ENCODE measurements at regions not wholly inside any gene's neighbourhood (a gene's known extent, or its start where the extent isn't known, plus 50 kb on each side); places are given as distances from the start of the nearest gene placed in this dataset.
A peak's percentile ranks its signal among the peaks of the same experiment; 100 is the strongest.

GRCh38 chr3:57009802-57010201 lies 50.7 kb upstream of the SPATA12 start:
- Histone ChIP-seq H3K9me2 (replicated peaks; ENCODE audit: insufficient read depth, low read length) (no peaks in the 10 kb centered on the region), H3K9me3 (ENCODE audit: low read length) (no peaks in the 10 kb centered on the region), H3K36me3 (ENCODE audit: insufficient read depth, low read length) (no peaks in the 10 kb centered on the region), H3K79me2 (ENCODE audit: low read length) (no peaks in the 10 kb centered on the region), H2AFZ (ENCODE audit: low read length) (no peak overlapping the region), H3K4me2 (ENCODE audit: low read depth, low read length, poor library complexity, severe bottlenecking) (no peak overlapping the region), H3K9ac (ENCODE audit: low read length) (no peak overlapping the region), H4K20me1 (ENCODE audit: insufficient read depth, low read depth, low read length) (no peaks in the 10 kb centered on the region), H3K27me3 (ENCODE audit: low read length) (no peaks in the 10 kb centered on the region), H3K4me1 (ENCODE audit: low read length) (peaks cover 53% of the 10 kb centered on the region), H3K27ac (ENCODE audit: low read length) (peak overlapping the region; percentile 16; the same call in 1 of the 2 replicates), H3K4me3 (ENCODE audit: low read length) (no peak overlapping the region)
- DNase-seq = no peak

GRCh38 chr3:57009367-57009766 lies 51.1 kb upstream of the SPATA12 start:
- H3K4me1 ChIP-seq (ENCODE audit: low read length) = peaks cover 50% of the 10 kb centered on the region
- H3K27me3 ChIP-seq (ENCODE audit: low read length) = no peaks in the 10 kb centered on the region
- H3K36me3 ChIP-seq (ENCODE audit: insufficient read depth, low read length) = no peaks in the 10 kb centered on the region
- no peak overlapping the region for H3K9ac ChIP-seq (ENCODE audit: low read length)
- H4K20me1 ChIP-seq (ENCODE audit: insufficient read depth, low read depth, low read length) = no peaks in the 10 kb centered on the region
- H3K27ac ChIP-seq (ENCODE audit: low read length) = peak overlapping the region; percentile 16; the same call in 1 of the 2 replicates
- H3K4me2 ChIP-seq (ENCODE audit: low read depth, low read length, poor library complexity, severe bottlenecking) = no peak overlapping the region
- H2AFZ ChIP-seq (ENCODE audit: low read length) = no peak overlapping the region
- no peak overlapping the region for H3K4me3 ChIP-seq (ENCODE audit: low read length)
- no peaks in the 10 kb centered on the region for H3K9me3 ChIP-seq (ENCODE audit: low read length)
- no peaks in the 10 kb centered on the region for H3K9me2 ChIP-seq (replicated peaks; ENCODE audit: insufficient read depth, low read length)
- no peak for DNase-seq
- no peaks in the 10 kb centered on the region for H3K79me2 ChIP-seq (ENCODE audit: low read length)

DNA sequence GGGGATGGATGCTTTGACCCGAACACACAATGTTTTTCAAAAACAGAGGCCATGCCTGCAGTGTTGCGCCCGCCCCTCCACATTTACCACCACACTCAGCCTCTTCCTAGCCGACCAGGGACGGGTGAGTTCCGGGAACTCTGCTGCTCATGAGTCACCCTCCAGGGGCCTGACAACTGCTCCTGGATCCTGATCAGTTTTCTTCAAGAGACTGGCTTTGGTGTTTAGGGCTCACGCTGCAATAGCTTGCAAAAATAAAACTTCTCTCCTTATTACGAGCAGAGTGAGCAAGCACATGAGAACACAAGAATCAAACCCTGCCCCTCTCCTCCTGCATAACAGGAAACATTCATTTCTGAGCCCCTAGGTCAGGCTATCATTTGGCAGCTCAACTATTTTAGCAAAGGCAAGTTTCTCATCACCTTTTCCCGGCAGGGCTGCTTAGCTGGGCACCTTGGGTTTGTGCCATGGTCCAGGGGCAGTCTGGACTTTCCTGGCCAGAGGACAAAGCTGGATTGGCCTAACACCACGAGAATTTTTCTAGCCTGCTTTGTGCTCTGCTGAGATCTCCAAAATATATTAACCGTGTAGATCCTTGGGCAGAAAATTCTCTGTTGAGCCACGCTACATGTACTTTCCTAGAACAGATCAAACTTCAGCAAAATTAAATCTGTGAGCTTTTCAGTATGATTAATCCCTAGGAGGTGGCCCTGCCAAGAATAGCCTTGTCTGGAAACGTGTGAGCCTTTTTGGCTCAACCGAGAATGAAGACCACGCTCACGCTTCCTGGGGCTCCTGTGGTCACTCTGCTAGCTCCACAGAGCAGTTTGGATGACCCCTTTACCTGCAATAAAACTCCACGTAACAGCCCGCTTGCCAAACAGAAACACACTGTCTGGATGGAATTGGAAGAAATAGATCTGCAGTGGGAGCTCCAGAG lies 52.7 kb upstream of the SPATA12 start:
- peak overlapping the region; percentile 45 for H2AFZ ChIP-seq (ENCODE audit: low read length)
- no peaks in the 10 kb centered on the region for H4K20me1 ChIP-seq (ENCODE audit: insufficient read depth, low read depth, low read length)
- peak overlapping the region; percentile 62 for H3K27ac ChIP-seq (ENCODE audit: low read length)
- H3K4me3 ChIP-seq (ENCODE audit: low read length) = no peak overlapping the region
- H3K36me3 ChIP-seq (ENCODE audit: insufficient read depth, low read length) = no peaks in the 10 kb centered on the region
- H3K4me2 ChIP-seq (ENCODE audit: low read depth, low read length, poor library complexity, severe bottlenecking) = peak overlapping the region; percentile 53
- peak overlapping the region; percentile 55 for H3K9ac ChIP-seq (ENCODE audit: low read length)
- no peaks in the 10 kb centered on the region for H3K9me2 ChIP-seq (replicated peaks; ENCODE audit: insufficient read depth, low read length)
- no peaks in the 10 kb centered on the region for H3K9me3 ChIP-seq (ENCODE audit: low read length)
- H3K27me3 ChIP-seq (ENCODE audit: low read length) = no peaks in the 10 kb centered on the region
- DNase-seq = peak; percentile 61
- H3K4me1 ChIP-seq (ENCODE audit: low read length) = peaks cover 46% of the 10 kb centered on the region
- no peaks in the 10 kb centered on the region for H3K79me2 ChIP-seq (ENCODE audit: low read length)

DNA sequence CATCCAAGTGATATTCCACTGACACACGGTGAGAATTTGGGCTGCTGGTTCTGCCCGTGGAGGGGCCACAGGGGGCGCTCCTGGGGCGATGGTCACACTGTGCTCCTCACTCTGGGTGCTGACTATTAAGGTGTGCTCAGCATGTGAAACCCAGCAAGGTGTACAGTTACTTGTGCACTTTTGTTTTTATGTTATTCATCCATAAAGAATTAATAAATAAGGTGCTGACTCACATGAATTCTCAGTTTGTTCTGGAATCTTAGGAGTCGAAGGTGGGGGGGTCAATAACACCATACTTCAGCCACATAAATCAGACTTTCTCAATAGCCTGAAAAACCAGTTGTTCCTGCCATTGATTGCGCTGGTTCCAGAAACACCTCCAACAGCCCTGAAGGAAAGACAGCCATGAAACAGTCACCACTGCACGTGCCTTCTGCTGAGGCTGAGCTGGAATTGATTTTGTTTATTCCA lies 53.5 kb upstream of the SPATA12 start:
- Histone ChIP-seq H3K27me3 (ENCODE audit: low read length) (no peaks in the 10 kb centered on the region), H3K27ac (ENCODE audit: low read length) (peak overlapping the region; percentile 62), H3K4me3 (ENCODE audit: low read length) (no peak overlapping the region), H3K9ac (ENCODE audit: low read length) (peak overlapping the region; percentile 55), H3K9me2 (replicated peaks; ENCODE audit: insufficient read depth, low read length) (no peaks in the 10 kb centered on the region), H3K79me2 (ENCODE audit: low read length) (no peaks in the 10 kb centered on the region), H2AFZ (ENCODE audit: low read length) (peak overlapping the region; percentile 45; the same call in 1 of the 2 replicates), H4K20me1 (ENCODE audit: insufficient read depth, low read depth, low read length) (no peaks in the 10 kb centered on the region), H3K9me3 (ENCODE audit: low read length) (no peaks in the 10 kb centered on the region), H3K36me3 (ENCODE audit: insufficient read depth, low read length) (no peaks in the 10 kb centered on the region), H3K4me1 (ENCODE audit: low read length) (peaks cover 46% of the 10 kb centered on the region), H3K4me2 (ENCODE audit: low read depth, low read length, poor library complexity, severe bottlenecking) (peak overlapping the region; percentile 53)
- peak; percentile 90 for DNase-seq

GRCh38 chr3:57006179-57006657 lies 54.2 kb upstream of the SPATA12 start:
- Histone ChIP-seq H3K4me1 (ENCODE audit: low read length) (peaks cover 41% of the 10 kb centered on the region), H2AFZ (ENCODE audit: low read length) (no peak overlapping the region), H4K20me1 (ENCODE audit: insufficient read depth, low read depth, low read length) (no peaks in the 10 kb centered on the region), H3K9me3 (ENCODE audit: low read length) (no peaks in the 10 kb centered on the region), H3K9ac (ENCODE audit: low read length) (no peak overlapping the region), H3K27ac (ENCODE audit: low read length) (no peak overlapping the region), H3K79me2 (ENCODE audit: low read length) (no peaks in the 10 kb centered on the region), H3K36me3 (ENCODE audit: insufficient read depth, low read length) (no peaks in the 10 kb centered on the region), H3K27me3 (ENCODE audit: low read length) (no peaks in the 10 kb centered on the region), H3K4me3 (ENCODE audit: low read length) (no peak overlapping the region), H3K4me2 (ENCODE audit: low read depth, low read length, poor library complexity, severe bottlenecking) (no peak overlapping the region), H3K9me2 (replicated peaks; ENCODE audit: insufficient read depth, low read length) (no peaks in the 10 kb centered on the region)
- peak; percentile 39 for DNase-seq

GRCh38 chr3:57004229-57004628 lies 56.2 kb upstream of the SPATA12 start:
- no peak overlapping the region for H3K27ac ChIP-seq (ENCODE audit: low read length)
- H3K4me2 ChIP-seq (ENCODE audit: low read depth, low read length, poor library complexity, severe bottlenecking) = no peak overlapping the region
- H3K79me2 ChIP-seq (ENCODE audit: low read length) = no peaks in the 10 kb centered on the region
- DNase-seq = no peak
- peaks cover 33% of the 10 kb centered on the region for H3K4me1 ChIP-seq (ENCODE audit: low read length)
- H2AFZ ChIP-seq (ENCODE audit: low read length) = no peak overlapping the region
- H3K36me3 ChIP-seq (ENCODE audit: insufficient read depth, low read length) = no peaks in the 10 kb centered on the region
- H4K20me1 ChIP-seq (ENCODE audit: insufficient read depth, low read depth, low read length) = no peaks in the 10 kb centered on the region
- H3K9me2 ChIP-seq (replicated peaks; ENCODE audit: insufficient read depth, low read length) = no peaks in the 10 kb centered on the region
- H3K9me3 ChIP-seq (ENCODE audit: low read length) = no peaks in the 10 kb centered on the region
- H3K9ac ChIP-seq (ENCODE audit: low read length) = no peak overlapping the region
- H3K4me3 ChIP-seq (ENCODE audit: low read length) = no peak overlapping the region
- H3K27me3 ChIP-seq (ENCODE audit: low read length) = no peaks in the 10 kb centered on the region

- Histone ChIP-seq H3K36me3 (ENCODE audit: insufficient read depth, low read length) (no peaks in the 10 kb centered on the region), H3K4me3 (ENCODE audit: low read length) (no peak overlapping the region), H3K9me2 (replicated peaks; ENCODE audit: insufficient read depth, low read length) (no peaks in the 10 kb centered on the region), H3K9ac (ENCODE audit: low read length) (no peak overlapping the region), H3K4me2 (ENCODE audit: low read depth, low read length, poor library complexity, severe bottlenecking) (no peak overlapping the region), H3K4me1 (ENCODE audit: low read length) (peaks cover 30% of the 10 kb centered on the region), H4K20me1 (ENCODE audit: insufficient read depth, low read depth, low read length) (no peaks in the 10 kb centered on the region), H3K9me3 (ENCODE audit: low read length) (no peaks in the 10 kb centered on the region), H2AFZ (ENCODE audit: low read length) (no peak overlapping the region), H3K79me2 (ENCODE audit: low read length) (no peaks in the 10 kb centered on the region), H3K27ac (ENCODE audit: low read length) (no peak overlapping the region), H3K27me3 (ENCODE audit: low read length) (no peaks in the 10 kb centered on the region)
- DNase-seq = no peak
Observed at GRCh38 chr3:57003676-57004075, 56.8 kb upstream of the SPATA12 start.

DNA sequence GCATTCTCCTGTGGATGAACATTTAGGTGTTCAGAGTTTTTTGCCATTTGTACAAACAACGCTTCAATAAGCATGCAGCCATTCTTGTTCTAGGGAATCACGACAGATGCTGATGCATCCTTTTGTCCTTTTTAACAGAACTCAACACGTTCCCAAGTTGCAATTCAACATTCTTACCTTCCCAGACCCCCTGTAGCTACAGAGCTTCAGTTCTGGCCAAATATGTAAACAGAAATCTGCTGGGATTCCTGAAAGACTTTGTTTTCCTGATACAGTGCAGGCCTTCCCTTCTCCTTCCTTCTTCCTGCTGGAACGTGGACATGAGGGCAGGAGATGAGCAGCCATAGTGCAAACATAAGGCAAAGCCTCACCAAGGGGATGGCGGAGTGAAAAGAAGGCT lies 59.1 kb upstream of the SPATA12 start:
- DNase-seq = no peak
- peaks cover 9% of the 10 kb centered on the region for H3K4me1 ChIP-seq (ENCODE audit: low read length)
- H4K20me1 ChIP-seq (ENCODE audit: insufficient read depth, low read depth, low read length) = no peaks in the 10 kb centered on the region
- H2AFZ ChIP-seq (ENCODE audit: low read length) = no peak overlapping the region
- no peaks in the 10 kb centered on the region for H3K79me2 ChIP-seq (ENCODE audit: low read length)
- no peaks in the 10 kb centered on the region for H3K9me2 ChIP-seq (replicated peaks; ENCODE audit: insufficient read depth, low read length)
- no peaks in the 10 kb centered on the region for H3K9me3 ChIP-seq (ENCODE audit: low read length)
- no peaks in the 10 kb centered on the region for H3K27me3 ChIP-seq (ENCODE audit: low read length)
- H3K4me2 ChIP-seq (ENCODE audit: low read depth, low read length, poor library complexity, severe bottlenecking) = no peak overlapping the region
- H3K36me3 ChIP-seq (ENCODE audit: insufficient read depth, low read length) = no peaks in the 10 kb centered on the region
- no peak overlapping the region for H3K4me3 ChIP-seq (ENCODE audit: low read length)
- no peak overlapping the region for H3K9ac ChIP-seq (ENCODE audit: low read length)
- no peak overlapping the region for H3K27ac ChIP-seq (ENCODE audit: low read length)
